A172 (cell line): ENCODE measurements at regions not wholly inside any gene's neighbourhood (a gene's known extent, or its start where the extent isn't known, plus 50 kb on each side); places are given as distances from the start of the nearest gene placed in this dataset.
A peak's percentile ranks its signal among the peaks of the same experiment; 100 is the strongest.

Experiments
- DNase-seq: peaks from one replicate; pipeline ENCODE4 v3.0.0-alpha.2; 2015; ENCODE audit warnings: low spot score

DNA sequence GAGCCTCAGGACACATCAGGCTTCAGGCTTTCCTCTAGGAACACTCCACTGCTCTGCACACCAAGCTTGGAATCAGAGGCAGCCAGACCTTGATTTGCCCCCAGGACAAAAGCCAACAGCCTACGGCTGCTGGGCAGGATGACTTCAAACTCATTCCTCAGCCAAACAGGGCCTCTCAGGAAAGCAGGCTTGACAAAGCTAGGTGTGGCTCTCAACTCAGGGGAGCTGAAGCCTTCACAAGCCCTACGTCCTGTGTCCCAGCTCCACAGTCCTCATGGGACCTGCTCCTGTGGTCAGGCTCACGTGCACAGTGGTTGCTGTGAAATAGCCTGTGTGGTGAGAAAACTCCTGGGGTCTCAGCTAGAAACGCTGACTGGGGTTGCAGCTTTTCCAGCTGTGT is 398.9 kb upstream of the ZNF507 start:
- no peak for DNase-seq

DNA sequence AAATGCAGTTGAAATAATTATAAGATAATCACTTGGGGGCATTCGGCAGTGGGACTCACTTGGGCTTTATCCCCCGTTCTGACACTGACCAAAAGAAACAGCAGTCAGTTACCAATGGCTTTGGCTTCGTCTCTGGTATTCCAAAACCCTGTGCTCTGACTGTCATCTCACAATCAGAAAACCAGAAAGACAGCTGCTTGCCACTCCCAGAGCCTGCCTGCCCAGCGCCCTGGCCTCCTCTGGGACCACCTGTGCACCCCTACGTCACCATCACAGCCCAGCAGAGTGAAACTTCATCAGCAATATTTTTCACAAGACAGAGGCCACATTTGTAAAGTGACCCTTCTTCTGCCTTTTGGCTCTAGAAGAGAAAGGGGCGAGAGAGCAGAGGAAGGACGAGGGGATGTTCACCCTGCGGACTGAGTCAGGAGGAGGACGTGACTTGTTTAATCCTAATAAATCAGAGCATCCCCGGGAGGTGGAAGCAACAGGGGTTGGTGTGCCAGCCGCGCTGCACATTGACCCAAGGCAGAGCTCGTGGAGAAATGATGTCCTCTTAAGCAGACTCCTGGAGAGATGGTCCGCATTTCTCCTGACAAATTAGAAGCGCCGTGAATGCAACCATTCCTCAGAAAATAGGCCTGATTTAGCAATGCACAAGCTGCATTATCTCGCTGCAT is 397.8 kb upstream of the ZNF507 start:
- no peak for DNase-seq

DNA sequence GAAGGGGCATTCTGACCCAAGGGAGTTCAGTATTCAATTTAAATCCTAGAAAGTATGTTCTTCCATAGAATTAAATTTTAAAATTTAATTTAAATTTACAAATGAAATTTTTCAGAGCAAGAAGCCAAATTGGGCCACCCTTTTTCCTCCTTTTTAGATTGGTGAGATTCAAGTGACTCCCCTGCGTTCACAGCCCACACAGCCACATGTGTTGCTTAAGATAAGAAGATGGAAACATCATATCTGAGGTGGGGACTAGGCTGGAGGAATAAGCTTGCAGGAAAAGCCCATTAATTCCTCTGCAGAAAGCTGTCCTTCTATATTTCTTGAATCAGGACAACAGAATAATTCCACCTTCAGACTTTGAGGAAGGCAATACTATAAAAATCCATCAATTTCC is 392.7 kb upstream of the ZNF507 start:
- no peak for DNase-seq

DNA sequence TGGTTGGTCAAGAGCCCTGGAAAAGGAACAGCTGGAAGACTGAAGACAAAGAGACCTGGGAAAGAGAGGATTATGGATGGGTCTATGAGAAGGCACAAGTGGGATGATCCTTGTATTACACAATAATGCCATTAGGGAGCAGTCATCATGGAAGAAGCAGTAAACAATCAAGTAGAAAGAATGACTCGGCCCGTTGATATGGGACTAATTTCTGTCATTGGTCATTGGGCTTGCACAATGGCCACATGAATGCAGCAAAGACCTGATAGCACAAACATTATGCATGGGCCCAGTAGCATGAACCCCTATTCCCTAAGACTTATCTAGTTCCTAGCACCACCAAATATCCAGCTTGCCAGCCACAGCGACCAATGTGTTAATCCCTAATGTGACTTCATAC is 390.3 kb upstream of the ZNF507 start:
- no peak for DNase-seq

- DNase-seq, result no peak
Observed at GRCh38 chr19:31955884-31956283, 389.5 kb upstream of the ZNF507 start.

GRCh38 chr19:31956771-31957392 is 388.5 kb upstream of the ZNF507 start:
- DNase-seq, result no peak

DNA sequence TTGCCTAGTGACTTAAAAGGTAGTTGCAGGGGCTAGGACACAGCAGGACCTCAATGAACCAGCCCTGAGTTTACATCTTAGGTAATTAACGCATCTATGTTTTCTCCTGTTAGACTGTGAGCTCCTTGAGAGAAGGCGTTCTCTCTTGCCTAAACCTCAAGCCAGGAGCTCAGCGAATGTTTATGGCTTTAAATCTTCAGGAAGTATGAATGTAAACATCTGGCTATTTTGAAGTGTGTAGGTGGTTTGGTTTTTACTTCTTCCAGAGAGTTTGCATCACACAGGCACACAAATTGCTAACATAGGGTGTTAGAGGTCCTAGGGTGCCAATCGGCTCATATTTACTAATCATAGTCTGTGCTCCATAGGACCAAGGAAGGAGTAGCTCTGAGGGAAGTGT is 387.7 kb upstream of the ZNF507 start:
- DNase-seq, result no peak

DNA sequence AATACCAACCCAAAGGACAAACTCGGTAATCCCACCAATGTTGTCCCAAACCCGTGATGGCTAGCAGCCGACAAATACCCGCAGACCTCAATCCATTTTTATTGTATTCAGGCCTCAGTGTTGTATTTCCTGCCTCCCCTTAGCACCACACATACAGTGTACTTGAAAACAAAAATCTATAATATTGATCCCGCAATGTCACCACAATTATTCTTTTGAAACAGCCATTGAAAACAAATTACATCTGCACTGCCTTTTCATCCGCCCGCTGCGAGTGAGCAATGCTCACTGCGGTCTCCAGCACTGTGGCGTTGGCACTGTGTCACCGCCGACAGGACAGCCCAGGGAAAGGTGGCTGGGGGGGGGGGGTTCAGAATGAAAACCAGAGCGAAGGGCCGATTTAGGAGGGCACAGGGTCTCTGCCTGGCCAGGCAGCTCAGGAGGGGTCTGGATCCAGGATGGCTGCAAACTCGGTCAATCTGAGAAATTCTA is 385.8 kb upstream of the ZNF507 start:
- DNase-seq, result no peak

DNA sequence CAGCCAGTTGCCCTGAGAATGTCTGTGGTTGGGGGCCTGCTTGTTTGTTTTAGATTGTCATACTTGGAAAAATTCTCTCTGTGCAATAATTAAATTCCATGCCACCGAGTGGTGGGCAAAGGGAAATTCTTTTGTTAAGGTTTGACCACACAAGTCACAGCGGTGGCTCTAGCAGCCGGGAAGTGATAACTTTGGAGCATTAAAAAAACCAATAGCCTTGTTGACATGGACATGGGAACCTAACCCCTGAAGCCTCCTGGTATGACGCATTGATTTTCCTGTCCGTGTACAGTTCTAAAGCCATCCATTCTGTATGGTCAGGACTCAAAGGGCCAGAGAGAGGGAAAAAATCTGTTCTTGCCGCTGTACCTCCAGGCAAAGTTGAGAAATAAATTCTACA is 384.9 kb upstream of the ZNF507 start:
- peak; percentile 29 for DNase-seq

DNA sequence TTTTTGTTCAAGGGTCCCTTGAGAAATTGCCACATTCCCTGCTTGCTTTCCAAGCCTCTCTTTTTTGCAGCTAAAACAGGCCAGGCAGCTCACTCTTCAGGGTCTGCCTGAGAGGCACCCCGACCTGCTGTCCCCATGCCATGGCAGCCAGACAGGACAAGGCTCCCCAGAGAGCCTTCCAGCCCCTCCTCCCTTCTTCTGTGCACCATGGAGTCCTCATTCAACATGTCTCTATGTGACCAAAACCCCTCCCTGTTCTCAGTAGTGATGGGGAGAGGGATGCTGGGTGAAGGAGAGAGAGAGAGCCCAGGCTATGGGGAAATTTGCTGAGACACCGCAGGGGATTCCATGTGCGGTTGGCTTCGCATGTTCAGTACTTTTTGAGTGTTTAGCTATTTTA is 384.2 kb upstream of the ZNF507 start:
- no peak for DNase-seq

DNA sequence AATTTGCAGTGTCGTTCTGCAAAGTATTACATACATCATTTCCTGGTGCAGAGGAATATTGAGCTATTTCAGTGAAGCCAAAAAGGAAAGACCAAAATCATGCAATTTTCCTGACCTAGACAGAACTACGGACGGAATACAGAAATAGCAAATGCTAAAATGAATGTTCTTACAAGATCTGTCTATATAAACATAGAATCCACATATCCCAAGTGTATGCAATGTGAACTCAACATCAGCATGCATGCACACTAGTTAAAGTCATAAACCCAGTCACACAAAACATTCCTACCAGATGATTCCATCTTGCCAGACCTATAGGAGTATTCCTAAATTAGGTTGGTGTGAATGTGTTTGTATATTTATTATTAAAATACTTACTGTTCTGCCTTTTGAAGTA is 383.7 kb upstream of the ZNF507 start:
- no peak for DNase-seq

- DNase-seq, result no peak
Observed at GRCh38 chr19:31962561-31962996, 382.8 kb upstream of the ZNF507 start.

DNA sequence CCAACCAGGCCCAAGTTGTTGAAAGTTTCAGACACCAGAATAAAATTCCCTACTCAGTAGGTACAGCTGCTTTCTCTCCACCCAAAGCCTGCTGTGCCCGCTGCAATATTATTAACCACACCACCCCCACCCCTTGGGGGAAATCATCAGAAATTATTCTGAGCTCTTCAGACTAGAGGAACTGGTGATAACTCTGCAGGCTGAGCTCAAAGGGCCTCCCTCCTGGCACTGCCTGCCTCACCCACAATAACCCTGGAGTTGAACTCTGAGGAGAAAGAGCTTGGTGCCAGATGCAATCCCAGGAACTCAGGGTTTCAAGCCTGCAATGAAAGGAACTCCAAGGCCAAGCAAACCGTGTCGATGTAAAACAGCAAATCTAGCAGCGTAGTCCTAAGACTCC is 381.7 kb upstream of the ZNF507 start:
- DNase-seq, result no peak

- DNase-seq, result no peak
Observed at GRCh38 chr19:31969016-31969415, 376.4 kb upstream of the ZNF507 start.

- DNase-seq, result no peak
Observed at GRCh38 chr19:31970027-31970461, 375.4 kb upstream of the ZNF507 start.

GRCh38 chr19:31974290-31974689 is 371.1 kb upstream of the ZNF507 start:
- no peak for DNase-seq

GRCh38 chr19:31974941-31975340 is 370.5 kb upstream of the ZNF507 start:
- no peak for DNase-seq

DNA sequence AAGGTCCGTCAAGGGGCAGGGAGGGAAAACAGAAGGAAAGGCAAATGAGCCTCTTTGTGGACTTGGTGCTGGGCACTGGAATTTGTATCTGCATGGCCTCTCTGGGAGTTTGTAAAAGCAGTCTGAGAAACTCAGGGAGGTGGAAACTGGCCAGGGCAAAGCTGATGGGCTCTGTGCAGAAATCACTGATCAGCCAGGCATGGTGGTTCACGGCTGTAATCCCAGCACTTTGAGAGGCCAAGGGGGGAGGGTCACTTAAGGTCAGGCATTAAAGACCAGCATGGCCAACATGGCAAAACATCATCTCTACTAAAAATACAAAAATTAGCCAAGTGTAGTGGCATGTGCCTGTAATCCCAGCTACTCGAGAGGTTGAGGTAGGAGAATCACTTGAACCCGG is 369.9 kb upstream of the ZNF507 start:
- no peak for DNase-seq

- DNase-seq, result no peak
Observed at GRCh38 chr19:31976775-31977536, 368.5 kb upstream of the ZNF507 start.

DNA sequence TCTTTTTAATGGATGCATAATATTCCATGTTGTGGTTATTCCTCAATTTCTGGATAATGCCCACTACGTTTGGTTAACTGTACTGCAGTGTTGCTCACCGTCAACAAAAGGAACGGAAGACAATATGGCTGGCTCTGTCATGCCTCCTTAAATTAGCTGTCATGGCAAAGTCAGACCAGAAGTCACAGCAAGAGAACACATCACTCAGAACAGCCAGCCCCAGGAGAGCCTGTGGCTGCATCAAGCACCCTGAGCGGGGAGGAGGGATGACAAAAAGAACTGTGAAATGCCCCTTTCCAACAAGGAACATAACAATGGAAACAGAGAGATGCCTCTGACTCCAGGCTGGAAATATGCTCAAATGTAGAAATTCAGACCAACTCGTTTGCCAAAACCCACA is 366.0 kb upstream of the ZNF507 start:
- no peak for DNase-seq

GRCh38 chr19:31979949-31980670 is 365.3 kb upstream of the ZNF507 start:
- no peak for DNase-seq

DNA sequence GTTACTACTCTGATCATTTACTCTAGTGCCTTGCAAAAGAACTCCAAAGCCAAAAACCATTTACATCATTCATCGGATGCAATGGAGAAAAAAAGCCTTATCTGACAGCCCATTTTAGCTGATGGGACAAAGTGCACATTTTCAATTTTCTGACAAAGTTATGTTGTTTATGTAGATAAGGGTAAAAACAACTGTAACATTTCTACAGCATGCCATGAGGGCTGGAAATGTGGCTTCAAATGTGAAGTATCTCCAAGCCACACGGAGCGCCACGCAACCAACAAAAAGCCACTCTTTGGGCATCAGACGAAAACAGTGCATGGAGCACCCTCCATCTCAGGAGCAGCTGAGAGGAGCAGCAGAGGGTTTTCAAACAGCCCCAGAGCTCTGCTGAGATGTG is 364.6 kb upstream of the ZNF507 start:
- no peak for DNase-seq
